ENCODE measurements at regions not wholly inside any gene's neighbourhood (a gene's known extent, or its start where the extent isn't known, plus 50 kb on each side); places are given as distances from the start of the nearest gene placed in this dataset.

- intact Hi-C loops (cut with micrococcal nuclease; ENCODE audit: unreplicated experiment), result loop anchor here (10.0 kb wide), 1 partner anchor 198 kb away; no protein-coding TSS in a partner anchor
- H3K4me3 Mint-ChIP-seq (ENCODE audit: low read depth, unreplicated experiment), result no peak overlapping the region
- H3K4me1 Mint-ChIP-seq (ENCODE audit: low read depth, unreplicated experiment), result peaks cover 32% of the 10 kb centered on the region
- no TSS peak for BruUV-seq (replicated peaks)
- no peaks in the 10 kb centered on the region for H3K36me3 Mint-ChIP-seq (ENCODE audit: insufficient read depth, unreplicated experiment)
- no peaks in the 10 kb centered on the region for H3K27me3 Mint-ChIP-seq (ENCODE audit: unreplicated experiment)
- no peaks in the 10 kb centered on the region for H3K9me3 Mint-ChIP-seq (ENCODE audit: low read depth, unreplicated experiment)
- DNase-seq, result no peak
- CTCF ChIA-PET, result no interaction called here
- H3K27ac Mint-ChIP-seq (ENCODE audit: unreplicated experiment), result peak overlapping the region; percentile 17
- TF ChIP-seq CTCF (IDR thresholded peaks at IDR 0.05; ENCODE audit: unreplicated experiment), result no peak
Observed at GRCh38 chr5:174522480-174523260, 201.7 kb upstream of the MSX2 start.

GRCh38 chr5:174523311-174524071, 200.9 kb upstream of the MSX2 start:
- H3K4me1 Mint-ChIP-seq (ENCODE audit: low read depth, unreplicated experiment), result peaks cover 33% of the 10 kb centered on the region
- no peaks in the 10 kb centered on the region for H3K36me3 Mint-ChIP-seq (ENCODE audit: insufficient read depth, unreplicated experiment)
- H3K27ac Mint-ChIP-seq (ENCODE audit: unreplicated experiment), result no peak overlapping the region
- H3K4me3 Mint-ChIP-seq (ENCODE audit: low read depth, unreplicated experiment), result no peak overlapping the region
- intact Hi-C loops (cut with micrococcal nuclease; ENCODE audit: unreplicated experiment), result loop anchor here (10.0 kb wide), 1 partner anchor 199 kb away; no protein-coding TSS in a partner anchor
- TF ChIP-seq CTCF (IDR thresholded peaks at IDR 0.05; ENCODE audit: unreplicated experiment), result no peak
- CTCF ChIA-PET, result no interaction called here
- no peaks in the 10 kb centered on the region for H3K27me3 Mint-ChIP-seq (ENCODE audit: unreplicated experiment)
- no peaks in the 10 kb centered on the region for H3K9me3 Mint-ChIP-seq (ENCODE audit: low read depth, unreplicated experiment)
- BruUV-seq (replicated peaks), result no TSS peak
- DNase-seq, result no peak

GRCh38 chr5:174524351-174524750, 200.0 kb upstream of the MSX2 start:
- no peaks in the 10 kb centered on the region for H3K36me3 Mint-ChIP-seq (ENCODE audit: insufficient read depth, unreplicated experiment)
- no peak for DNase-seq
- no TSS peak for BruUV-seq (replicated peaks)
- intact Hi-C loops (cut with micrococcal nuclease; ENCODE audit: unreplicated experiment), result loop anchor here (10.0 kb wide), 1 partner anchor 200 kb away; no protein-coding TSS in a partner anchor
- CTCF ChIA-PET, result no interaction called here
- H3K9me3 Mint-ChIP-seq (ENCODE audit: low read depth, unreplicated experiment), result no peaks in the 10 kb centered on the region
- no peak for TF ChIP-seq CTCF (IDR thresholded peaks at IDR 0.05; ENCODE audit: unreplicated experiment)
- H3K4me1 Mint-ChIP-seq (ENCODE audit: low read depth, unreplicated experiment), result peaks cover 41% of the 10 kb centered on the region
- H3K4me3 Mint-ChIP-seq (ENCODE audit: low read depth, unreplicated experiment), result no peak overlapping the region
- H3K27ac Mint-ChIP-seq (ENCODE audit: unreplicated experiment), result no peak overlapping the region
- no peaks in the 10 kb centered on the region for H3K27me3 Mint-ChIP-seq (ENCODE audit: unreplicated experiment)

GRCh38 chr5:174526177-174526576, 198.2 kb upstream of the MSX2 start:
- H3K36me3 Mint-ChIP-seq (ENCODE audit: insufficient read depth, unreplicated experiment), result no peaks in the 10 kb centered on the region
- H3K4me3 Mint-ChIP-seq (ENCODE audit: low read depth, unreplicated experiment), result no peak overlapping the region
- no TSS peak for BruUV-seq (replicated peaks)
- DNase-seq, result no peak
- peaks cover 48% of the 10 kb centered on the region for H3K4me1 Mint-ChIP-seq (ENCODE audit: low read depth, unreplicated experiment)
- intact Hi-C loops (cut with micrococcal nuclease; ENCODE audit: unreplicated experiment), result loop anchor here (10.0 kb wide), 1 partner anchor 201 kb away; no protein-coding TSS in a partner anchor
- no peaks in the 10 kb centered on the region for H3K9me3 Mint-ChIP-seq (ENCODE audit: low read depth, unreplicated experiment)
- H3K27me3 Mint-ChIP-seq (ENCODE audit: unreplicated experiment), result no peaks in the 10 kb centered on the region
- CTCF ChIA-PET, result no interaction called here
- no peak overlapping the region for H3K27ac Mint-ChIP-seq (ENCODE audit: unreplicated experiment)
- TF ChIP-seq CTCF (IDR thresholded peaks at IDR 0.05; ENCODE audit: unreplicated experiment), result no peak

Data from Calu3 (cell line).